ENCODE measurements at regions not wholly inside any gene's neighbourhood (a gene's known extent, or its start where the extent isn't known, plus 50 kb on each side); places are given as distances from the start of the nearest gene placed in this dataset.
A peak's percentile ranks its signal among the peaks of the same experiment; 100 is the strongest.

- 1% methylated on average over 16 of the region's 90 CpGs for WGBS
- DNase-seq (ENCODE audit: low spot score in 2 of 2), result no peak
- H3K4me3 ChIP-seq, result peak overlapping the region; percentile 38
- H3K4me1 ChIP-seq, result peaks cover 9% of the 10 kb centered on the region
- no peaks in the 10 kb centered on the region for H3K36me3 ChIP-seq
- TF ChIP-seq POLR2AphosphoS5 (IDR thresholded peaks at IDR 0.05), result no peak
- no peak for TF ChIP-seq CTCF (IDR thresholded peaks at IDR 0.05)
- H3K27me3 ChIP-seq, result peaks cover 27% of the 10 kb centered on the region
- no peaks in the 10 kb centered on the region for H3K9me3 ChIP-seq
- no peak overlapping the region for H3K27ac ChIP-seq
These were observed 133.6 kb upstream of the MYO16 start for GRCh38 chr13:108495646-108496361.

- WGBS, result 6% methylated on average over 25 of the region's 30 CpGs
- Histone ChIP-seq H3K4me3 (peak overlapping the region; percentile 38), H3K27ac (no peak overlapping the region), H3K9me3 (no peaks in the 10 kb centered on the region), H3K4me1 (peaks cover 9% of the 10 kb centered on the region), H3K36me3 (no peaks in the 10 kb centered on the region), H3K27me3 (peaks cover 27% of the 10 kb centered on the region)
- TF ChIP-seq EP300 (IDR thresholded peaks at IDR 0.05) (no peak), POLR2A (IDR thresholded peaks at IDR 0.05) (no peak), POLR2AphosphoS5 (IDR thresholded peaks at IDR 0.05) (no peak), CTCF (IDR thresholded peaks at IDR 0.05) (no peak)
- DNase-seq (ENCODE audit: low spot score in 2 of 2), result no peak
These were observed 132.8 kb upstream of the MYO16 start for GRCh38 chr13:108496362-108497210.

GRCh38 chr13:108500711-108501110, 128.7 kb upstream of the MYO16 start:
- H3K4me1 ChIP-seq, result peaks cover 5% of the 10 kb centered on the region
- peaks cover 10% of the 10 kb centered on the region for H3K27me3 ChIP-seq
- no peaks in the 10 kb centered on the region for H3K9me3 ChIP-seq
- no peak for DNase-seq (ENCODE audit: low spot score in 2 of 2)
- H3K36me3 ChIP-seq, result no peaks in the 10 kb centered on the region
- no peak for TF ChIP-seq POLR2AphosphoS5 (IDR thresholded peaks at IDR 0.05)
- TF ChIP-seq POLR2A (IDR thresholded peaks at IDR 0.05), result no peak
- no peak for TF ChIP-seq CTCF (IDR thresholded peaks at IDR 0.05)
- TF ChIP-seq EP300 (IDR thresholded peaks at IDR 0.05), result no peak
- 65% methylated on average over 6 of the region's 6 CpGs for WGBS
- H3K4me3 ChIP-seq, result no peak overlapping the region
- no peak overlapping the region for H3K27ac ChIP-seq

- WGBS, result 4% methylated on average over 1 of the region's 1 CpG
- no peaks in the 10 kb centered on the region for H3K4me1 ChIP-seq
- no peaks in the 10 kb centered on the region for H3K9me3 ChIP-seq
- no peak overlapping the region for H3K4me3 ChIP-seq
- H3K27me3 ChIP-seq, result no peaks in the 10 kb centered on the region
- no peaks in the 10 kb centered on the region for H3K36me3 ChIP-seq
- no peak for DNase-seq (ENCODE audit: low spot score in 2 of 2)
- no peak overlapping the region for H3K27ac ChIP-seq
- no peak for TF ChIP-seq EP300 (IDR thresholded peaks at IDR 0.05)
- no peak for TF ChIP-seq POLR2A (IDR thresholded peaks at IDR 0.05)
- peak in 1 of 2 donors; percentile 20 for TF ChIP-seq CTCF (IDR thresholded peaks at IDR 0.05)
- no peak for TF ChIP-seq POLR2AphosphoS5 (IDR thresholded peaks at IDR 0.05)
These were observed 121.1 kb upstream of the MYO16 start for GRCh38 chr13:108508263-108508662.

- TF ChIP-seq CTCF (IDR thresholded peaks at IDR 0.05), result no peak
- TF ChIP-seq POLR2A (IDR thresholded peaks at IDR 0.05), result no peak
- TF ChIP-seq POLR2AphosphoS5 (IDR thresholded peaks at IDR 0.05), result no peak
- TF ChIP-seq EP300 (IDR thresholded peaks at IDR 0.05), result no peak
- no peaks in the 10 kb centered on the region for H3K9me3 ChIP-seq
- H3K27me3 ChIP-seq, result no peaks in the 10 kb centered on the region
- DNase-seq (ENCODE audit: low spot score in 2 of 2), result no peak
- 93% methylated on average over 1 of the region's 1 CpG for WGBS
- H3K36me3 ChIP-seq, result no peaks in the 10 kb centered on the region
- H3K4me3 ChIP-seq, result no peak overlapping the region
- no peak overlapping the region for H3K27ac ChIP-seq
- H3K4me1 ChIP-seq, result no peaks in the 10 kb centered on the region
These were observed 103.6 kb upstream of the MYO16 start for GRCh38 chr13:108525827-108526226.
